Adrenal gland (tissue), 9 donors: ENCODE measurements at regions not wholly inside any gene's neighbourhood (a gene's known extent, or its start where the extent isn't known, plus 50 kb on each side); places are given as distances from the start of the nearest gene placed in this dataset.

Experiments used
- DNase-seq, 7 donors: peaks; one replicate each; pipeline ENCODE4 v3.0.0-alpha.2; 2019 to 2020
- H3K27ac ChIP-seq, 5 donors: fragments of 200-600 bp; sonication (generic) in 4 of 5; 1 replicate in 3 of 5; 2 replicates in 2 of 5; pipeline versions ENCODE4 v1.5.1 to v1.8.0; 2016 to 2020; ENCODE audit warnings: mild to moderate bottlenecking in 1 of 5
- H3K27me3 ChIP-seq: fragments of 200-600 bp; 2 replicates; pipeline ENCODE4 v1.8.0; 2021
- H3K36me3 ChIP-seq, 2 donors: fragments of 200-600 bp; replicated peaks in 1 of 2; 1 replicate in 1 of 2; 2 replicates in 1 of 2; pipeline versions ENCODE4 v1.5.1 to v1.8.0; 2018 to 2022
- H3K4me1 ChIP-seq, 2 donors: fragments of 200-600 bp; replicated peaks in 1 of 2; 1 replicate in 1 of 2; 2 replicates in 1 of 2; pipeline versions ENCODE4 v1.5.1 to v1.8.0; 2018 to 2021
- H3K4me3 ChIP-seq, 4 donors: fragments of 200-600 bp; sonication (generic) in 3 of 4; one replicate each; pipeline ENCODE4 v1.5.1; 2016 to 2018
- H3K9me3 ChIP-seq, 3 donors: fragments of 200-600 bp; sonication (generic) in 1 of 3; replicated peaks in 1 of 3; 1 replicate in 2 of 3; 2 replicates in 1 of 3; pipeline versions ENCODE4 v1.5.1 to v1.8.0; 2016 to 2021
- CTCF ChIP-seq, 6 experiments: fragments of 450-650 bp in 4 of 6; fragments of 200-600 bp in 2 of 6; sonication (generic) in 1 of 6; IDR thresholded peaks; 1 replicate in 5 of 6; 2 replicates in 1 of 6; pipeline versions ENCODE4 v1.5.1 to v1.8.0; 2016 to 2021; ENCODE audit warnings: antibody characterized with exemption in 6 of 6, mild to moderate bottlenecking in 2 of 6, moderate library complexity in 1 of 6
- POLR2A ChIP-seq, 2 donors: fragments of 450-650 bp; IDR thresholded peaks; one replicate each; pipeline ENCODE4 v1.6.1; 2017; ENCODE audit warnings: antibody characterized with exemption in 2 of 2, mild to moderate bottlenecking in 2 of 2, moderate library complexity in 1 of 2
- WGBS, 4 donors: extraction: QIAGEN DNeasy Blood & Tissue Kit in 2 of 4; methylation state at CpG; one replicate each; pipeline versions ENCODE4 v1.1.5 to v1.1.7; 2013 to 2017; 5-methylcytosine and 5-hydroxymethylcytosine counted together
- intact Hi-C, 2 donors: fragments of 100-400 bp; cut with DNase I; formaldehyde crosslinking; loops; one replicate each; pipeline versions ENCODE4 v1.14.1 to v1.15.0; 2022 to 2023
- donor health status: healthy with polysubstance abuse.
- donor health status: Bipolar disorder and iron deficiency.
- donor health status: DM: yes; HTN: yes; CAD: no.
- donor health status: DM: no; HTN: no; CAD: no.
- donor health status: DM: no; HTN: no; CAD: no.

GRCh38 chr4:56238251-56238650 is 149.0 kb downstream of the AASDH start:
- Histone ChIP-seq H3K36me3 (no peaks in the 10 kb centered on the region), H3K27ac (no peak overlapping the region), H3K27me3 (no peaks in the 10 kb centered on the region), H3K4me3 (no peak overlapping the region), H3K4me1 (no peaks in the 10 kb centered on the region), H3K9me3 (no peaks in the 10 kb centered on the region)
- no peak for DNase-seq
- intact Hi-C loops = no loop called here
- no peak for TF ChIP-seq CTCF (IDR thresholded peaks at IDR 0.05)
- no peak for TF ChIP-seq POLR2A (IDR thresholded peaks at IDR 0.05)
- WGBS, 4 donors = 89 to 98% (median 96%) methylated on average over 2 to 3 of the region's 3 CpGs

GRCh38 chr4:56235725-56236124 is 151.6 kb downstream of the AASDH start:
- Histone ChIP-seq H3K9me3 (no peaks in the 10 kb centered on the region), H3K4me1 (no peaks in the 10 kb centered on the region), H3K27me3 (no peaks in the 10 kb centered on the region), H3K4me3 (no peak overlapping the region), H3K36me3 (no peaks in the 10 kb centered on the region), H3K27ac (no peak overlapping the region)
- WGBS, 4 donors = 85 to 90% (median 88%) methylated on average over 4 of the region's 4 CpGs
- intact Hi-C loops = no loop called here
- TF ChIP-seq POLR2A (IDR thresholded peaks at IDR 0.05) (no peak), CTCF (IDR thresholded peaks at IDR 0.05) (no peak)
- DNase-seq = no peak

- intact Hi-C loops = no loop called here
- H3K27ac ChIP-seq = no peak overlapping the region
- no peaks in the 10 kb centered on the region for H3K27me3 ChIP-seq
- no peaks in the 10 kb centered on the region for H3K9me3 ChIP-seq
- DNase-seq = no peak
- H3K36me3 ChIP-seq = no peaks in the 10 kb centered on the region
- 76 to 85% (median 80%) methylated on average over 3 of the region's 3 CpGs for WGBS, 4 donors
- TF ChIP-seq CTCF (IDR thresholded peaks at IDR 0.05) (no peak), POLR2A (IDR thresholded peaks at IDR 0.05) (no peak)
- no peak overlapping the region for H3K4me3 ChIP-seq
- H3K4me1 ChIP-seq = no peaks in the 10 kb centered on the region
These were observed 152.3 kb downstream of the AASDH start for GRCh38 chr4:56235011-56235410.

GRCh38 chr4:56234098-56234497 is 153.2 kb downstream of the AASDH start:
- Histone ChIP-seq H3K9me3 (no peaks in the 10 kb centered on the region), H3K4me3 (no peak overlapping the region), H3K27me3 (no peaks in the 10 kb centered on the region), H3K27ac (no peak overlapping the region), H3K36me3 (no peaks in the 10 kb centered on the region), H3K4me1 (no peaks in the 10 kb centered on the region)
- intact Hi-C loops = no loop called here
- DNase-seq = no peak
- TF ChIP-seq POLR2A (IDR thresholded peaks at IDR 0.05) = no peak
- no peak for TF ChIP-seq CTCF (IDR thresholded peaks at IDR 0.05)
- WGBS, 4 donors = 82 to 95% (median 90%) methylated on average over 1 of the region's 1 CpG
